DND-41 (cell line): ENCODE measurements at regions not wholly inside any gene's neighbourhood (a gene's known extent, or its start where the extent isn't known, plus 50 kb on each side); places are given as distances from the start of the nearest gene placed in this dataset.

Experiments used
- ATAC-seq: fragments of 200-7000 bp; cut with Tn5 transposase; 3 replicates; pipeline ENCODE4 v1.9.1; 2021; ENCODE audit warnings: low read depth; ENCODE audit not compliant: insufficient read depth
- DNase-seq: peaks from one replicate; pipeline ENCODE4 v3.0.0-alpha.2; 2020
- H2AFZ ChIP-seq: 2 replicates; pipeline ENCODE4 v1.6.0; 2012; ENCODE audit warnings: low read depth, low read length
- H3K27ac ChIP-seq: 2 replicates; pipeline ENCODE4 v1.5.1; 2012; ENCODE audit warnings: low read length, inconsistent platforms
- H3K27me3 ChIP-seq: fragments of 200-600 bp; sonication (generic); 2 replicates; pipeline ENCODE4 v1.6.0; 2012; ENCODE audit warnings: low read length, mild to moderate bottlenecking, inconsistent platforms; ENCODE audit not compliant: insufficient read depth, poor library complexity
- H3K36me3 ChIP-seq: 2 replicates; pipeline ENCODE4 v1.5.1; 2012; ENCODE audit warnings: low read length, inconsistent platforms; ENCODE audit not compliant: insufficient read depth
- H3K4me1 ChIP-seq: 2 replicates; pipeline ENCODE4 v1.5.1; 2012; ENCODE audit warnings: mild to moderate bottlenecking, low read length; ENCODE audit not compliant: insufficient read depth
- H3K4me2 ChIP-seq: 2 replicates; pipeline ENCODE4 v1.6.0; 2012; ENCODE audit warnings: mild to moderate bottlenecking, moderate library complexity, low read length, inconsistent platforms; ENCODE audit not compliant: insufficient read depth
- H3K4me3 ChIP-seq, 2 experiments: fragments of 200-600 bp in 1 of 2; shearing (Covaris generic) in 1 of 2; 2 replicates each; pipeline ENCODE4 v1.5.1; 2012 to 2016; ENCODE audit warnings: inconsistent platforms in 2 of 2, low read length in 2 of 2, mild to moderate bottlenecking in 2 of 2, low read depth in 1 of 2, moderate library complexity in 1 of 2
- H3K79me2 ChIP-seq: 2 replicates; pipeline ENCODE4 v1.6.0; 2012; ENCODE audit warnings: low read length, inconsistent platforms; ENCODE audit not compliant: insufficient read depth
- H3K9ac ChIP-seq: 2 replicates; pipeline ENCODE4 v1.6.0; 2012; ENCODE audit warnings: low read depth, mild to moderate bottlenecking, inconsistent platforms, low read length, moderate library complexity
- H3K9me3 ChIP-seq: 2 replicates; pipeline ENCODE4 v1.5.1; 2012; ENCODE audit warnings: low read length, moderate library complexity, mild to moderate bottlenecking, inconsistent platforms; ENCODE audit not compliant: insufficient read depth, severe bottlenecking
- H4K20me1 ChIP-seq: 2 replicates; pipeline ENCODE4 v1.6.0; 2012; ENCODE audit warnings: low read length; ENCODE audit not compliant: insufficient read depth
- EZH2 ChIP-seq: IDR thresholded peaks from 3 replicates; pipeline ENCODE4 v1.6.1; 2012; ENCODE audit warnings: borderline replicate concordance, low read depth, mild to moderate bottlenecking, moderate library complexity, low read length, inconsistent platforms; ENCODE audit not compliant: severe bottlenecking
- TF ChIP-seq, protein P1 (sequence below): IDR thresholded peaks from 2 replicates; pipeline ENCODE4 v1.5.1; 2012; ENCODE audit warnings: borderline replicate concordance, low read length, moderate library complexity, mild to moderate bottlenecking; ENCODE audit not compliant: poor library complexity, severe bottlenecking; ENCODE audit errors: extremely low read depth

DNA sequence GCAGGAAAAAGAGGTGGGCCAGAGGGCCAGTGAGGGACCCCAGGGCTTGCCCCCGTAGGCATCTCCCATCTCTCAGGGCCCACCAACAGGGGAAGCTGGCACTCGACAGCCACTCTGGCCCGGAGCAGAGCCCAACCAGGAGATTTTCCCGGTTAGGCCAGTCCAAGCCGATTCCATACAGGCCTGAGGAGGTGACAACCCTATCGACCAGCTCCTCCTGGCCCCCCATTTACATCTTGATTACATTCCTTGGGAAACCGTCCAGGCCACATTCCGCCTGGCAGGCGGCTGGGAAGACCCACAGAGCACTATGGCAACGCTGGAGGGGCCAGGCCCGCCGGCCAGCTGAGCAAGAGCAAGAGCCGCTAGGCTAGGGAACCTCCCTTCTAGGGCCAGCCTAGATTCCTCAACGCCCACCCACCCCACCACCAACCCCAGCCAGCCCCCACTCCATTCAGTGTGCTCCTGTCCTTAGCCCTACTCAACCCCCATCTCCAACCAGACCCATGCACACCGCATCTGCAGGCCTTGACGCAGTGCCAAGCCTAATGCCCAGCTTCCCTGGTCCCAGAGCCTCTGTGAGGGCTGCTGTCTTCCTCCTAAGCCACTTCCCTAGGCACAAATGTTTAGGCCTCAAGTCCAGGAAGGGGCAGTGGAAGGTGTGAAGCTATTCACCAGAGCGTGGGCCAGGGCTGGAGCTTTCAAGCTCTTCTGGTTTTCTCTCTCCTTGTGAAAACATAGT, 161.2 kb downstream of the EFNB1 start:
- Histone ChIP-seq H3K36me3 (no peaks in the 10 kb centered on the region), H3K27me3 (no peaks in the 10 kb centered on the region), H3K79me2 (no peaks in the 10 kb centered on the region), H3K9ac (no peak overlapping the region), H4K20me1 (no peaks in the 10 kb centered on the region), H3K4me1 (no peaks in the 10 kb centered on the region), H3K9me3 (no peaks in the 10 kb centered on the region), H3K4me2 (no peak overlapping the region), H3K27ac (no peak overlapping the region), H3K4me3 (no peak overlapping the region), H2AFZ (no peak overlapping the region)
- DNase-seq (no peak), ATAC-seq (no peak)
- TF ChIP-seq EZH2: no peak
- TF ChIP-seq, protein P1, sequence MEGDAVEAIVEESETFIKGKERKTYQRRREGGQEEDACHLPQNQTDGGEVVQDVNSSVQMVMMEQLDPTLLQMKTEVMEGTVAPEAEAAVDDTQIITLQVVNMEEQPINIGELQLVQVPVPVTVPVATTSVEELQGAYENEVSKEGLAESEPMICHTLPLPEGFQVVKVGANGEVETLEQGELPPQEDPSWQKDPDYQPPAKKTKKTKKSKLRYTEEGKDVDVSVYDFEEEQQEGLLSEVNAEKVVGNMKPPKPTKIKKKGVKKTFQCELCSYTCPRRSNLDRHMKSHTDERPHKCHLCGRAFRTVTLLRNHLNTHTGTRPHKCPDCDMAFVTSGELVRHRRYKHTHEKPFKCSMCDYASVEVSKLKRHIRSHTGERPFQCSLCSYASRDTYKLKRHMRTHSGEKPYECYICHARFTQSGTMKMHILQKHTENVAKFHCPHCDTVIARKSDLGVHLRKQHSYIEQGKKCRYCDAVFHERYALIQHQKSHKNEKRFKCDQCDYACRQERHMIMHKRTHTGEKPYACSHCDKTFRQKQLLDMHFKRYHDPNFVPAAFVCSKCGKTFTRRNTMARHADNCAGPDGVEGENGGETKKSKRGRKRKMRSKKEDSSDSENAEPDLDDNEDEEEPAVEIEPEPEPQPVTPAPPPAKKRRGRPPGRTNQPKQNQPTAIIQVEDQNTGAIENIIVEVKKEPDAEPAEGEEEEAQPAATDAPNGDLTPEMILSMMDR: no peak

DNA sequence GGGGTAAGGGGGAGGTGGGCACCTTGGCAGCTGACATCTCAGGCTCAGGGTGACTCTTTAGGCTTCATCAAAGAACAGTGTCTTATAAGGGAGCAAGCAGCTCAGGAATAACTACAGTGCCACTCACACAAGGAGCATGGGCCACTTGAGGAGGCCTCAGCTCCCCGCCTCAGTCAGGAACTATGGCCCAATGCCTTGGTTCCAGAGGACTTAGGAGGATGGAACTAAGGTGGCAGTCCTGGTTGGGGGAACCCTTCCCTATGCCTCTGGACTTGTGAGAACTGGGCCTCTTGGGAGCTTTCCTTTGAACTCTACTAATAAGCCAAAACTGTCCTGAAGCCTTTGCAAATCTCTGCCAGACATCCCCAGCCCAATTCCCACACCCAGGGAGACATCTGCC, 160.6 kb downstream of the EFNB1 start:
- Histone ChIP-seq H3K27ac (no peak overlapping the region), H3K36me3 (no peaks in the 10 kb centered on the region), H3K79me2 (no peaks in the 10 kb centered on the region), H3K9ac (no peak overlapping the region), H3K9me3 (no peaks in the 10 kb centered on the region), H3K4me1 (no peaks in the 10 kb centered on the region), H3K4me2 (no peak overlapping the region), H4K20me1 (no peaks in the 10 kb centered on the region), H3K4me3 (no peak overlapping the region), H2AFZ (no peak overlapping the region), H3K27me3 (no peaks in the 10 kb centered on the region)
- DNase-seq (no peak), ATAC-seq (no peak)
- TF ChIP-seq, protein P1: no peak
- TF ChIP-seq EZH2: no peak

DNA sequence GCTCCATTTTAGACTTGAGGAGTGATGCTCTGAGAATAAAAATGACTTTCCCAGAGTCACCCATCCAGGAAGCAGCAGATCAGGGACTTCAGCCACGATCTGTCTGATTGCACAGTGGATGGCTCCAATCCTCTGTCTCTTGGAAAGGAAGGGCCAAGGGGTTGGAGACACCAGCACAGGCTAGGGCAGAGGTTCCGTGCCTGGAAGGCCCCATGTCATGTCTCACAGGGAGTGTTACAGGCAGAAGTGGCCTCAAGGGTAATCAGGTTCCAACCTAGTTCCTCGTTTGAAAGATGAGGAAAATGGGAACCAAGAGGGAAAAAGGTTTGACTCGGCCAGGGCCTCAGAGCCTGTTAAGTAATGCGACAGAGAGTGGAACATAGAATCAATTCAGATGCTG, 160.0 kb downstream of the EFNB1 start:
- H3K27me3 ChIP-seq: no peaks in the 10 kb centered on the region

More for the DNA sequence above, 160.0 kb downstream of the EFNB1 start:
- TF ChIP-seq, protein P1: no peak
- TF ChIP-seq EZH2: no peak
- H3K79me2 ChIP-seq: no peaks in the 10 kb centered on the region
- no peak overlapping the region for H3K4me2 ChIP-seq
- H4K20me1 ChIP-seq: no peaks in the 10 kb centered on the region
- no peak overlapping the region for H3K4me3 ChIP-seq
- no peak overlapping the region for H2AFZ ChIP-seq
- H3K9me3 ChIP-seq: no peaks in the 10 kb centered on the region
- ATAC-seq: no peak
- no peak for DNase-seq
- H3K27ac ChIP-seq: no peak overlapping the region
- H3K9ac ChIP-seq: no peak overlapping the region
- no peaks in the 10 kb centered on the region for H3K4me1 ChIP-seq
- no peaks in the 10 kb centered on the region for H3K36me3 ChIP-seq
